Stimulated activated naive CD4-positive, alpha-beta T cell (primary cell): ENCODE measurements at regions not wholly inside any gene's neighbourhood (a gene's known extent, or its start where the extent isn't known, plus 50 kb on each side); places are given as distances from the start of the nearest gene placed in this dataset.

ENCODE experiments used
- DNase-seq, 6 experiments: peaks; one replicate each; lab custom pipeline; 2025; lab: John Stamatoyannopoulos, UW

GRCh38 chr7:12456506-12456905, 52.8 kb upstream of the VWDE start:
- DNase-seq = no peak

- no peak for DNase-seq
Observed at GRCh38 chr7:12458520-12459131, 55.0 kb upstream of the VWDE start.

DNA sequence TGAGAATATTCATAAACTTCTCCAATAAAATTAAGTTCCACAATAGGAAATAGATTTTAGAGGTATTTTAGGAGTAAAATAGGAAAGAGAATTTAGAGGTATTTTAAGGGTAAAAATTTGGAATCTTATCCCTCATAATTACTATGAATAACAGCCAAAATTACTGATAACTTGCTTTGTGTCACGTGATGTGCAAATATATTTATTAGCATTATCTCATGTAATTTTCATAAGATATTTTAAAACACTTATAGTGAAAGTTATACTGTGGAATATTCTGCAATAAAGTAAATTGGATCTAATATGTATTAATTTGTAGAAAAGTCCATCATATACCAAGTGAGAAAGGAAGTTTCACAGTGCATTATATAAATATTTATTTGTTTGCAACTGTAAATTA, 64.2 kb upstream of the VWDE start:
- no peak for DNase-seq

DNA sequence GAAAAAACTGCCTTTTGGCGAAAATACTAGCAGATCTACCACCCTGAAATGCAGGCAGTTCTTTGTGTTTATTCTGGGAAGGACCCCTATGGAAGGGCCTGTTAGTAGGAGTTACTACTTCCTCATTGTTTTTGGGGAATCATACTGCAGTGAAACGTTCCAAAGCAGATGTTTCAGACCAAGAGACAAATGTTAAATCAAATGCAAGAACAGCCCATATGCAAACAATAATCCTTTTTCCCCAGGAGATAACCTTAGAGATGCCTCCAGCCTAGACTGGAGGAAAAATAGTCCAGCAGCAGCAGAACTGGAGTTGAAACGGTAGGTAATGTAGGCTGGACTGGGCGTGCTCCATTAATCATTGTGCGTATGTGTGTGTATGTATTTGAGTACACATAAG, 65.9 kb upstream of the VWDE start:
- no peak for DNase-seq

- no peak for DNase-seq
Observed at GRCh38 chr7:12470930-12471329, 67.3 kb upstream of the VWDE start.

- no peak for DNase-seq
Observed at GRCh38 chr7:12474035-12474434, 70.4 kb upstream of the VWDE start.

GRCh38 chr7:12475362-12476063, 71.8 kb upstream of the VWDE start:
- DNase-seq = no peak

DNA sequence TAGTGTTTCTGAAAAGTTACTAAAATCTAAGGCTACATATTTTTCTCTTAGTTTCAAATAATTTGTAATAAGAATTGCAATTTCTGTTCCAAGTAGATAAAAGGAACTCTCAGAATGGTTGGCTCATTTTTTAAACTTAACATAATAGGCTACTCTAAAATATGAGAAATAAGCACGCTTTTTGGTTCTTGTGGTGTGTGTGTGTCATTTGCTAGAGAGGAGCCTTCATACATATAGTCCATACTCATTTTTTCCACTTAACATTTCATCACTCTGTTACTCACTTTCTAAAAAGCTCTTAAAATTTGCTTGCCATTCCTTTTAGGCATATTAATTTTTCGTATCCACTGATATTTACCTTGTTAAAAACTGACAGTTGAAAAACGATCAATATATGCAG, 74.0 kb upstream of the VWDE start:
- no peak for DNase-seq

- DNase-seq = no peak
Observed at GRCh38 chr7:12481722-12482121, 78.1 kb upstream of the VWDE start.

DNA sequence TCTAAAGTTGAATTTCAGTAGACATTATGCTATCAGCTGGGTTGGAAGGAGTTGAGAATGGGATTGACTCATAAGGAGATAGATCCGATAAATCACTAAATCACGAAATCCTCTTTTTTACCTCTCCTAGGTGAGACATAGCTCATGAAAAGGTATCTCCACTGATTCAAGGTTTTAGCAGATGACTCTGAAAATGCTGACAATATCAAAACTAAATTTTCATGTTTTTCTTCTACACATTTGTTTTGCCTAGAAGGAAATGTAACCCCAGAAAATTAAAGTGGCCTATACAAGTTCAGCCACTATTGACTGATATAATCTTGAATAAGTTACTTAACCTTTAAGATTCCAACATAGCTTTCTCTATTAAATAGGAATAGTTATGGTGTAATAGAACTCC, 82.2 kb upstream of the VWDE start:
- DNase-seq = no peak

DNA sequence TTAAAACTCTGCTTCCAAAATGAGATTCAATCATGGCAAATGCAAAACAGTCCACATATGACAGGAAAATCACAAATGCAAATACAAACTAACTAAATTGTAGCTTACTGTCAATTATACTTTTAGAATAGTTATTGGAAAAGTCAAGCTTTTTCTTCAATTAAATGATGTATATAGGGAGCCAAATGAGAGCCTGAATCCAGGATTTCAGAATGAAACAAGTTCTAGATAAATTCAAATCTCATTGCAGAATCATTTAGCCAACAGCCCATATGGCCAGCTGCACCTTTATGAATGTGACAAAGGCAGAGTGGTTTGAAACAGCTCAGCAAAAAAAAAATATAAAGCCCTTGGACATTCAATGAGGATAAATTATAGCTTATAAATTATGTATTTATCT, 82.2 kb upstream of the SCIN start:
- no peak for DNase-seq

GRCh38 chr7:12490107-12490688, 80.3 kb upstream of the SCIN start:
- peak in 2 of 6 experiments; percentile 7 to 8 for DNase-seq

DNA sequence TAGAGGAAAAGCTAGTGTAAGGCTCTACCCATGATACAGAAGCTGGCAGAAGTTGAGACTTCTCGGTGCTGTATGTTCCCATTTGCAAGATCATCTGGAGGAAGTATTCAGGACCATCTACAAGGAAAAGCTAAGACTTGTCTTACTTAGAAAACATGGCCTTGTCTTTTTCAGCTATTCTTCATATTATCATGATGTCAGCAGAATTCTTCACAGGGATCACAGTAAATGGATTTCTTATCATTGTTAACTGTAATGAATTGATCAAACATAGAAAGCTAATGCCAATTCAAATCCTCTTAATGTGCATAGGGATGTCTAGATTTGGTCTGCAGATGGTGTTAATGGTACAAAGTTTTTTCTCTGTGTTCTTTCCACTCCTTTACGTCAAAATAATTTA, 79.6 kb upstream of the SCIN start:
- DNase-seq = no peak

DNA sequence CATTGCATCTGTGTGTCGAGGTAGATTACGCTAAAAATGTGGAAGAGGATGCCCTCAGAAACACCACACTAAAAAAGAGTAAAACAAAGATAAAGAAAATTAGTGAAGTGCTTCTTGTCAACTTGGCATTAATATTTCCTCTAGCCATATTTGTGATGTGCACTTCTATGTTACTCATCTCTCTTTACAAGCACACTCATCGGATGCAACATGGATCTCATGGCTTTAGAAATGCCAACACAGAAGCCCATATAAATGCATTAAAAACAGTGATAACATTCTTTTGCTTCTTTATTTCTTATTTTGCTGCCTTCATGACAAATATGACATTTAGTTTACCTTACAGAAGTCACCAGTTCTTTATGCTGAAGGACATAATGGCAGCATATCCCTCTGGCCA, 79.0 kb upstream of the SCIN start:
- no peak for DNase-seq

GRCh38 chr7:12493407-12493806, 77.1 kb upstream of the SCIN start:
- DNase-seq = no peak

DNA sequence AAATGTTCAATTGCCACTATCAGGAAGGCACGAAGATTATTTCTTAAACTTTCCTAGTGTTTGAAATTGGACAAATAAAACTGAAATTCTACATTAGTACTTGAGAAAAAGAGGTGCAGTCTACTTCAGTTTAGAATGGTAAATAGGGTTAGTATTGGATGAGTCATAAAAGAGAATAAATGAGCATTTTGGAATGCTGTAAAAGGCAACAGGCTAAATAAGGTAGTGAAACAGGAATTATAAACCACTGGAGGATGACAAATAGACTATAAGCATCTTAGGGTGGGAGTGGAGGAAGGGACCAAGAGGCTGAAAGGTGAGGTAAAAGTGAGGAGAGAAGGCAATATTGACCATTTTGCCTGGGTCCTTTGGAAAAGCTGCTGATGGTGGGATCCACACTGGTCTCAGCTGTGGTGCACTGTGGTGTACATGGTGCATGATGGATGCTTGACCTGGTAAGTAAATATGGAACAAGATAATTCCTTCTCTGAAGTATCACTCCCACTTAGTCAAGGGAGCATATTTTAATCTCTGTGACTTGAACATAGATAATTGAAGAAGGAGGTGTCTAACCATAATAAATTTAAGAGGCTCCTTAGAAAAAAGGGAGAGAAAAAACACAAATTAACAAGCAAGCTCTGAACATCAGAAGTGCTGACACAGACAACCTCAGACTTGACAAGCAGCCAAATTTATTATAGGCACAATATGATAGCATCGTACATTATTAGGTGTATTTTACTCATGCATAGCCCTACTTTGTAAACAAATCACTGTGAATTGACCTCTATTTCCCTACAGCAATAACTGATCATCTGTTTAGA, 76.4 kb upstream of the SCIN start:
- DNase-seq = no peak

DNA sequence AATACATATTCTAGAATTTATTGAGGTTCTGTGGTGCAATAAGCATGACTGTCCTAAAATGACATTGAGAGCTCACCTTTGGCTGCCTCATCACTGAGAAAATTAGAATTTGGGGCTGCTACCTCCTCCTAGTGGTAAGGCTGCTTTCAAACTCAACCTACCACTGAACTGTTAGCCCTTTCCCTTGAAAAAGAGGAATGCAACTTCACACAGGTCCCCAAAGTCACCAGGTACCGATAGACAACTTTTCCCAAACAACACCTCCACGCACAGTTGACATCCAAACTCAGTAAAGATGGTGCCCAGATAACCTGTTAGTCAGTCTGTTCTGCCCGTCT, 75.9 kb upstream of the SCIN start:
- DNase-seq = no peak

GRCh38 chr7:12496901-12497674, 73.4 kb upstream of the SCIN start:
- DNase-seq = peak in 2 of 6 experiments; percentile 1 to 12

DNA sequence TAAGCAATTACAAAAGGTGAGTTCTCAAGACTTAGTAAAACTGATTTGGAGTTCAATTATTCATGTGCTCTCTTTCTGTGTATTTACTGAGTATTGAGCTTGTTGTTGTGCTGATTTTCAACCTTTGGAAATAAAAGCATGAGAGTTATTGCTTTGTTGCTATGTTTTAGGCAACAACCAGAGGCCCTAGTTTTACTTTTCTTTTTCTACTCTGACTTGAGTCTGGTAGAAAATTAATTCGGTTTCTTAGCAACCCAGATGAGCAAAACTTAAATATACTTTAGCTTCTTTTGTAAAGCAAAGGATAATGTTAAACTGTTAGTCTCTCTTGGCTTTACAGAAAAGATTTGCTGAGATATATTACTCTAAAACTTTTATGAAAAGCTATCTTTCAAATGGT, 66.4 kb upstream of the SCIN start:
- DNase-seq = no peak

DNA sequence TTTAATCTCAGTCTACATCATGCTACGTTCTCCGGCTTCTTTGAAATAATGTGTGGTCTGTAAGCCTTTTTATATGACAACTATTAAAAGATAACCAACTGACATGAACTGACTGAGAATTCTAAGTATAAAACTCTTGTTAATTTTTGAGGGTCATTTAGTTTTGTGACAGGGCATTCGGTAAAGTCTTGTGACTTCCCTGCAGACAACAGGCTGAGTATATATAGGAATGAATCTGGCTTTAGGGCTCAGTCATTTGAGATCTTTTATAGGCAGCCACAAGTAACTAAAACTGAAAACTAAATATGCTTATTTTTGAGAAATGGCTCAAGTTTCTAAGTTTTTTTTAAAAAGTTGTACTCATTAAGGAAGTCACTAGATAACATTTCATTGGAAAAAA, 62.5 kb upstream of the SCIN start:
- no peak for DNase-seq

DNA sequence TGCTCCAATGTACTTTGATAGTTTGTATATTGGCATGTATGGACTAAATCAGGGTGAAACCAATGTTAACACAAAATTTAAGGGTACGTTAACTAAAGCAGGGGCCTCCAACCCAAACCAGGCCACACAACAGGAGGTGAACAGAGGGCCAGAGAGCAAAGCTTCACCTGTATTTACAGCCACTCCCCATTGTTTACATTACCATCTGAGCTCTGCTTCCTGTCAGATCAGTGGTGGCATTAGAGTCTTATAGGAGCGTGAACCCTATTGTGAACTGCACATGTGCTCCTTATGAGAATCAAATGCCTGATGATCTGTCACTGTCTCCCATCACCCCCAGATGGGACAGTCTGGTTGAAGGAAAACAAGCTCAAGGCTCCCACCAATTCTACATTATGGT, 62.0 kb upstream of the SCIN start:
- DNase-seq = no peak

- no peak for DNase-seq
Observed at GRCh38 chr7:12517451-12517850, 53.1 kb upstream of the SCIN start.
